Stimulated activated CD4-positive, alpha-beta T cell treated with anti-CD3 and anti-CD28 coated beads, Interleukin-12 subunit alpha, Interleukin-12 subunit beta, amount 100 ng/mL, for 24 hours (primary cell): ENCODE measurements at regions not wholly inside any gene's neighbourhood (a gene's known extent, or its start where the extent isn't known, plus 50 kb on each side); places are given as distances from the start of the nearest gene placed in this dataset.

Experiments
- DNase-seq, 2 experiments: peaks; one replicate each; pipeline ENCODE4 v3.0.0-alpha.2; 2020; ENCODE audit warnings: low read depth in 2 of 2

DNA sequence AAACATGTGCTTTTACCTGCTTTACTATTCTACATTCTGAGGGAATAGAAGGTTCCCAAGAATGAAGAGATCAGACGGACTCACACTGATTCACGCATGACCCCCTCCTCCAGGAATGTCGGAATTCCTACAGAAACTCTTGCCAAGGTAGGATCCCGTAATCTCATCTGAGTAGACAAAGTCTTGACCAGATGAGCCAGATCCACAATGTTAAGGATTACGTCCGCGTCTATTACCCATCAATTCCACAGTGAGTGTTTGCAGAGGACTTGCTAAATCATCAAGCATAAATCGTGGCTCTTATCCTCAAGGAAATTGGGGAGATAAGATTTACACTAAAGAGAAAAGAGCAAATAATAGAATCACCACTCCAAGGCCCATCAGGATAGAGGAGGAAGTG, 245.9 kb upstream of the FOXQ1 start:
- DNase-seq, result no peak

DNA sequence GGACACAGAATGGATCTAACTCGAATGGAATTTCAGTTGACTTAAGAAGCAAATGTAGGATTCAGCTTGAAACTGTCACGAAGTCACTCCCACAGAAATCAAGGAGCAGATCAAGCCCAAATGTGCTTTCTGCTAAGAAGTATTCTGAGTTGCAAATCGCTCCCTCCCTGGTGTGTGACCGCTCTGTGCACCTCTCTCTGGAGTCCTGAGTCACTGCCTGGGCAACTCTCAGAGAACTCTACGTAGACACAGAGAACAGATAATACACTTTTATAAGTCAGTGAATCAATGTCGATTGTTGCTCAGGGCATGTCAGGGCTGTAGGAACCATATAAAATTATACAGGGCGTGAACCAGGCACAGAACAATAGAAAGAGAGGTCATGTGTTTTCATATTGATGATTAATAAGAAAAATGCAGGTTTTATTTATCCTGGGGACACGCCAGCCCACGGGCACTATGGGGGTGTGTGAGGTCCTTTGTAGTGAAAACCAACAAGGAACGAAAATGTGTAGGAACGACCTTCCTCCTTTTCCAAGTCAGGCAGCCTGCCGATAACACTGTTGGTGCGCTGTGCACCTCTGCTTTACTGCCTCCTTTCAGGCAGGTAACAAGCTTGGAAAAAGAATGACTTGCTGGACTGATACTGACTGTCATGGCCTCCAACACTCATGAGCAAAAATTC, 248.1 kb upstream of the FOXQ1 start:
- DNase-seq, result no peak

DNA sequence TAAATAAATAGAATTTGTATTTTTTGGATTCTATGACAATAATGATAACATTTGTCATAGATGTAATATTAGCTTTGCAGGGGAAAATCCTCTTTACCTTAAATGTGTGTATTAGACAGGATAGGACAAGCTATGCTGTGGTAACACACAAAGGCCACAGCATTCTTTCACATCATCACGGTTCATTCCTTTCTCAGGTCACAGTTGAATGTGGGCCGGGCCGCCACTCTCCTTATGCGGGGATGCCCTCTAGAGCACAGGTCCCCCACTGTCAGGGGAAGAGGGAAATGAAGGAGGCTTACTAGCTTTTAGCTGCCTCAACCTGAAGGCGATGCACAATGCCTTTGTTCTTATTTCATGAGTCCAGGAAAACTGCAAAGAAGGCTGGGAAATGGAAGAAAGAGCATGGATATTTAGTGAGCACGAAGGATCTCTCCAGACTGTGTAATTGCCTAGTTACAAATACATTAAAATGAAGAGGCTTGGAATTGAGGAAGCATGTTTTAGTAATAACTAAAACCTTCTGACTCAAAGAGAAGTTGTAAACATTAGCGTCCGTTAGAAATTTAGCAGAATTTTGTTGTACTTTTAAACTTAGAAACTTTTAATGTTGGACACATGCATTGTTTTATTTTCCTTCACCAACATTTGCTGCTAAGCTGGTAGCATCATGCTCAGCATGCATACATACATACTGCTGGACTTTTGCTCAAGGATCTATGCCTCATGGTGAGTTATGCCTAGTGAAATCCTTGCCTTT, 248.9 kb upstream of the FOXQ1 start:
- no peak for DNase-seq

DNA sequence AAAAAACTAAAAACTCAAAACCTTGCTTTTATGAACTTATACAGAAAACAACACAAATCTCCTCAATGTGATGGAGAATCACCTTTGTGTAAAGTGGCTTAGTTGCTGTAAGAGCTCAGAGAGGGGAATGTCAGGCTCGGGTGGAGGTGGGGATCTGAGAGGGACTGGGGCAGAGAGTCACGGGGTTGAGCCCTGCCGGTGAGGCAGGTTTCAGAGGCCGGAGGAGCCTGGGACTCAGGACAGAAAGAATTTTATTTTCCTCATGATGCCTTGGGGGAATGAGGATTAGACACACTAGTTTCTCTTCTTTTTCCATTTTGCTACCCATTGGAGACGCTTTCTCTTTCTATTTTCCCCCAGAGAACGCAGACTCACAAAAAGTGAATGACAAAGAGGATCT, 252.3 kb upstream of the FOXQ1 start:
- DNase-seq, result no peak

DNA sequence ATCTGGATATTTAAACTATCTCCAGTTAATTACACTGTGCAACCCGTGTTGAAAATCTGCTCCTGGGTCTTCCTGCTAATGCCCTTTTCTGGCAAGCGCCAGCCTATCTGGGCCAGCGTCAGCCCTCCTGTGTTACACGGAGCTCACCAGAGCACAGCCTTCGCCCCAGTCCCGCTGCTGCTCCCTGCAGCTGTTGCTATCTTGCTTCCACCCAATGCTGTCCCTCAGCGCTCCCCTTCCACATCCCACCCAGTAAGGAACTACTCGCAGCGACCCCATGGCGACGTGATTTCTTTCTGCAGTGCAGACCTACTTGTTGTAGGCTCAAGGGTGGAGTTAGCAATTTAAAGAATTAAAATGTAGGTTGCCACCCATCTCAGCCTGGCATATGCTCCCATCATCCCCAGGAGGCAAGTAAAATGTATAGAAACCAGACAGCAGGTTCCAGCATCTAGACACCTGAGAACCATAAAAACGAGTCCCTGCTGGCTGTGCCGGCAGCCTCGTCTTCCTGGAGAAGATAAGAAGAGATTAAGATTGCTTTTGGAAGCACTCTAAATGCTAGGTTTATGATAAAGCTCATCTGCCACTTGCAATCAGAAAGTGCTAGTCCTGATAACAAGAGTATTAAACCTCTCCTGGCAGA, 254.3 kb upstream of the FOXQ1 start:
- DNase-seq, result no peak

DNA sequence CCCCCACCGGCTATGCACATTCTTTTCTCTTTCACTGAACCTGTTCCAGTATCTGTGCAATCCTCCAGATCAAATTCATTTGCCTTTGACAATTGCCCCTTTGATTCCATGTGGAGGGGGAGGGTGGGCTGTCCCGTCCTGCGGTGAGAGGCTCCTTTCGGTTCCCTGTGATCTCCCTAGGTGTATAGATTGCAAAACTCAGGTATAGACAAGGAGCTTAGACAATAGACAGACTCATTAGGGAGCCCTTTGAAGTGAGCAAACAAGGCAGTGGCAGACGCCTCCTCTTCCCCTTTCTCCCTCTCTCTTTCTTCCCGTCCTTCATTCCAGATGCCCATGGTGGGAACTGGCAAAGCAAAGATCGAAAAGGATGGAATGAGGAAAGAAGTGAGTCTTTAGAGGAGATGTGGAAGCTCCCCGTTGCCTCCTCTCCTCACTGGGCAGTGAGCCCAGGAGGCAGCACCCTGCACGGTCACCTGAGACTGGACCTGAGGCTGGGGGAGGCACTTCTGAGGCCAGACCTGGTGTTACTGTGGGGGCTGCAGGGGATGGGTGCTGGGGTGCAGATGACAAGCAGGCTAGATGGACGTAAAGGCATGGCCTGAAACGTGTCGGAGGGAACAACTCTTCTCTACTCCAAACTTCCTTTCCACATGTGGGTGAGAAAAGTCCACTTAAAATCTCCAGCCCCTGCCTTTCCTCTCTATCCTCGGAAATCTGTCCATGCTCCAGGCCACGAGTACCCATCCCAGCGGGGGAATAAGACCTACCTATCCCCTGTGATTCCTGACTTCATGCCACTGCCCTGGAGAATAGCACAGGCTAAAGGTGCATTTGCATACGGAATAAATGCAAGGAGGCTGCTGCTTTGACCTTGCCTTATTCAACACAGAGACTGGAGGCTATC, 256.6 kb upstream of the FOXQ1 start:
- DNase-seq, result no peak

DNA sequence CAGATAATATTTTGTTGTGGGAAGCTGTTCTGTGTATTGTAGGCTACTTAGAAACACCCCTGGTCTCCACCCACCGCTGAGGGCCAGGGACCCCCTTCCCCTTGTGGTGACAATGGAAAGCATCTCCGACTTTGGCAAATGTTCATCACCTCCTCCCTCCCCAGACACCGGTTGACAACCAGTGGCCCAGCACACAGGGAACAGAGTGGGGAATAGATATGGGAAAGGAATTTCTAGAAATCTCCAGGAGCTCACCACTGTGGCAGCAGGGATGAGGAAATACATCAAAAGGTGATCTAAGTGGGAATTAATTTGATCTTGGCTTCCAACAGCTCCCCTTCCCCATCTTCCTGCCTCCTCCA, 257.3 kb upstream of the FOXQ1 start:
- no peak for DNase-seq

DNA sequence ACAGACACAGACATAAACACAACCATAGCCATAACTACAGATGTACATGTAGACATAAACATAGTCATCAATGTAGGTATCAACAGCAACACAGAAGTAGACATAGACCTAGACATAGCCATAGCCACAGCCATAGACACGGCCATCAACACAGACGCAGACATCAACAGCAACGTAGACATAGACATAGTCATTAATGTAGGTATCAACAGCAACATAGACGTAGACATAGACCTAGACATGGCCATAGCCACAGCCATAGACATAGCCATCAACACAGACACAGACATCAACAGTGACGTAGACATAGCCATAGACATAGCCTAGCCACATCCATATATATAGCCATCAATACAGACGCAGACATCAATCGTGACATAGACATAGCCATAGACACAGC, 258.3 kb upstream of the FOXQ1 start:
- DNase-seq, result no peak

DNA sequence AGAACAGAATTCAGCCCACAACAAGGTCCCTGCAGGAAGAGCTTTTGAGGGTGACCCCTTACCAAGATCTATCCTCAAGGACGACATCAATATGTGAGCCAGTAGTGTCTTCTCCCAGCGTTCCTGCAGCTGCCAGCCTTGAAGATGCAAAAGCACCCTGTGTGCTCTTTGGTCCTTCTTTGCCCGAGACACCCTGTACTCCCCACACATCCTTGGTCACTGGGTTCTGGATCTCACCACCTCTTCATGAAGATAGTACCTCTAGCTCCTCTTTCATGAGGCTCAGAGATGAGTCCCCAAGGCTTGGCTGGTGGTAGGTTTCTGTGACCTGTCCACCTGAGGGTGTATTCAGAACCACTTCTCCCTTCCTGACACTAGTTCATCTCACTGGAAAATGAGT, 259.6 kb upstream of the FOXQ1 start:
- DNase-seq, result no peak

DNA sequence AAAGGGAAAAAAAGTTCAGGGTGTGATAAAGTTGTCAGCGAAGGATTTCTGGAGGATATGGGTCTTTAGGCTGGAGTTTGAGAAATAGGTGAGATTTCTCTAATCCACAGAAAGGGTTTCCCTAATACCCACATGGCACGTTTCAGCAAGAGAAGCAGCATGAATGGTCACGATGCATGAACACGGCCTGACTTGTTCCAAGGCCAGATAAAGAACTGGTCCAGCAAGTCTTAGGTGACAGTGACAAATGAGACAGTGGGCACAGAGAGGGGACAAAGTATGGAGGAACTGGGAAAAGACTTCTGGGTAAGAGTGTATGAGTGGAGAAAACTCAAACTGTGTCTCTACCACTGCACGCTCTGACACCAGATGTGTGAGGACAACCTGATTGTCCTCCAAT, 262.0 kb upstream of the FOXQ1 start:
- DNase-seq, result no peak

DNA sequence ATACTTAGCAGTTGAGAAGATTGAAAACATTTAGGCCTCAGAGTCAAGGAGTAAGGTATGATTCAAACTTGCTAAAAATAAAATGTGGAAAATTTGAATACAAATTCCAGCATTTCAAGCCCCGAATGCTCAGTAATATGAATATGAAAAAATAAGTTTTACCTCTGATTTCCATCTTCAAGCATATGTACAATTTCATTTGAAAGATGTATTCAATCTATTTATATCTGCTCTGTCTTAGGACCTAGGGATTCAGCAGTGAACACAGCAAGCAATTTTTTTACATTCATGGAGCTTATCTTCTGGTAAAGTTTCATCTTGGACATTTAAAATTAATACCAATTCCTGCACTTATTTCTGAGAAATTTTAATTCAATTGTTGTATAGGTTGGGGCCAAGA, 262.7 kb upstream of the FOXQ1 start:
- DNase-seq, result no peak

DNA sequence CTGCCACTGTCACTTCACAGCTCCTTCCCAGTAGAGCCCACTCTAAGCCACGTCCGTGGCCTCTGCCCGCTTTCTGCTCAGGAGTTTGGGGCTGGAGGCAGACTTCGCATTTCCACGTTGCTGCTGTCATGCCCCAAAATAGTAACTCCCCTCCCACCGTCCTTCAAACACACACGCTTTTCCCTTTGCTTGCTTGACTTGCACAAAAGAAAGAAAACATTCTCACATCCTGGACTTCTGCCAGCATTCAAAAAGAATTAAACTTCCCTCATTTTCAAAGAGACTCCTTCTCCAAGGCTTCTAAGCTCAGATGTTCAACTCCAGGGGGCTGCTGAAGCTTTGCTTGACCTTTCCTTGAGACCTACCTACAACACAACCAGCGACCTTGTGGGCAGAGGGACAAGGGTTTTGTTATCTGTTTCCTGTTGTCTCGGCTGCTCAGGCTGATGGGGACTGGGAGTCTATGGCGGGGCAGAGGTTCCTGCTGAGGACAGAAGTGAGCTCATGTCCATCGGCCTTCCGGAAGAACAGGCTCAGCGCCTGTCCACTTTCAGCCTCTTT, 263.8 kb upstream of the FOXQ1 start:
- no peak for DNase-seq

DNA sequence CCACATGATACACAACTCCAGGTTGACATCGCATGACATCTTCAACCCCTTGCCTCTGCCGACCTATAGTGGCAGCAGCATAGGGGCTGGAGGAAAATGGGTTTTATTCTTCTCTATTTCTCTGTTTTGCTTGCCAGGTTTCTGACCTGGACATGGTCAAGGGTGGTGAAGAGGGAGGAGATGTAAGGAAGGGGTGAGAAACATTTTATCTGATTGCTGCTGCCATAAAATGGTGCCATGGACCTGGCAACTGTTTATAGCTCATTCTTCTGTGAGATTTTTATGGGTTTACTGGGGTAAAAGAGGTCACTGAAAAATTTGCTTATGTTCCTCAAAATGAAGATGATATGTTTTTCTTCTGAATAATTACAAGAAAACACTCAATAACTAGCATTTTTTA, 266.7 kb upstream of the FOXQ1 start:
- DNase-seq, result no peak

DNA sequence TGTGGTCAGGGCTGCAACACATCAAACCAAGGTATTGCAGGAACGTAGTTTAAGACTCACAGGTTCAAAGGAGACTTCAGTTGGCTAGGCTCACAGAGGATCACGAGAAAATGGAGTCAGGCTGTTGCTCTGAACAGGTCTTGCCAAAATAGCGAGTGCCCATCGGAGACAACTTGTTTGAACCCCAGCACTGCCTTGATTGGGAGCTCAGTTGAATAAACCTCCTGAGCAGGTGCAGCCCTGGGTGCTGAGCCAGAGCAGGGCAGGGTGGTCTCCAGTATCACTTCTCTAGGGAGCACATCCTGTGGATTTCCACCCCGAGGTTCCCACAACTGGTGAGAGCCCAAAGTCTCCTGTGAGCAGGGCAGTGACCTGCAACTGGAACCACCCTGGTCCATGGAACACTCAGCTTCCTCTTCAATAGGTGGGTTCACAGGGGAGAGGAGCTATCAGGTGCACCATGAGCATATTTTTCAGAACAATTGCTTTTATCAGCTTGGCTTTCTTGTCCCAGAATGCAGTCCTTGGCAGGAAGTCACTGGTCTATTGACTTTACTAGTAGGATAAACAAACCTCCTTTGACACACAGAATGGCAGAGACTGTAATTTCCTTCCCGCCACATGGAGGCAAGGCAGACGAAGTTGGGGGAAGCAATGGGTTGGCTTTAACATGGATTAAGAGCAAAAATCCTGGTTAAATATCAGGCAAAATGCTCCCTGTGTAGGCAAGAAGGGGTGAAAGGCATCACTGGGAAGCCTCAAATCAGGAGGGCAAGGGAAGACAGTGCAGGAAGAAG, 267.7 kb upstream of the FOXQ1 start:
- DNase-seq, result no peak

DNA sequence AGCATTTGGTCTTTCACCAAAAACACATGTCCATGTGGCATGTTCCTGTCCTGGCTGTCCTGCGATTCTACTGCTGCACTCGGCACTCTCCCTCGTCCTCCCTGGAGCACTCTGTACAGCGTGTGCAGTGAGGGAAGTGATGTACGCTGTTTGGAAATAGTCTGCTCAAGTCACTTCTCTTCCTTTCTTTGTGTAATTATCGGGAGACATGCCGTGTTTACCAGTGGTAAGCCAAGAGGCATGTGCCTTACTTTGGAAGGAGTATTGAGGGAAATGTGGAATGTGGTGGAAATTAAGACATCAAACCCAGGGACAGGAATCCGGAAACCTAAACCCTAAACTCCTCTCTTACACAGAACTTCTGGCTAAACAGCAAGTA, 268.5 kb upstream of the FOXQ1 start:
- no peak for DNase-seq

DNA sequence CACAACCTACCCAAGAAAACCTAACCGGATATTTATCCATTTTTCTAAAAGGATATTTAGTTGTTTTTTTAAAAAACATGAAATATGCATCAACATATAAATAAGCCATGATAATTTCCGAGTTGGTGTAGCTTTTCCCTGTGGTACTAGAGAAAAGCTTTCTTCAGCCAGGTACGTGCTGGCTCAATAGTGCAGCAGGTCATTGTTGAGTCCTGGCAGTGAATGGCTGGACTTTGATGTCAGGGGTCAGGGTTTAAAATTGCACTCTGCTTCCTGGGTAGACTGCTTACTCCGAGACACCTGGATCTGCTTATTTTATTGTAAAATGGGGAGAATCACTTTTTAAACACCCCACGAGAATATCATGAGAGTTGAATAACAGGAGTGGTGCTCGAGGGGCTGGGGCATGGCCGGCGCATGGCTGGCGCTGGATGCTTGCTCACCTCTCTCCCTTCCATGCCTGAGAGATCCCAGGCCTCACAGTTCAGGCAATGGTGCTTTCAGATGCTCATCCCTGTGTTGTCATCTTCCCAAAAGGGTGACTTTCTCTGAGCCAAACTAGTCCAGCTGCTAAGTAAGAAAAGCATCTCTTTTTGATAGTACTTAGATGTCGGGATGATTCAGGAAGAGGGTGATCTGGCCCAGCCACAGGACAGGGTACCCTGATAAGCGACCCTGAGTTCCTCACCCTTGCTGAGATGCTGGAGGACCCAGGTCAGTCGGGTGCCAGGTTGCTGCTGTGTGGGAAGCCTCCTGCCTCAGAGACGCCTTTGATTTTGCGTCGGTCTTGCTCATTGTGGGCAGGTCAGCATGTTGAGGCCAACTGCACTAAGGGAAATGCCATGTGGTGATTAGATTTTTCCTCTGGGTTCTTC, 269.1 kb upstream of the FOXQ1 start:
- no peak for DNase-seq

DNA sequence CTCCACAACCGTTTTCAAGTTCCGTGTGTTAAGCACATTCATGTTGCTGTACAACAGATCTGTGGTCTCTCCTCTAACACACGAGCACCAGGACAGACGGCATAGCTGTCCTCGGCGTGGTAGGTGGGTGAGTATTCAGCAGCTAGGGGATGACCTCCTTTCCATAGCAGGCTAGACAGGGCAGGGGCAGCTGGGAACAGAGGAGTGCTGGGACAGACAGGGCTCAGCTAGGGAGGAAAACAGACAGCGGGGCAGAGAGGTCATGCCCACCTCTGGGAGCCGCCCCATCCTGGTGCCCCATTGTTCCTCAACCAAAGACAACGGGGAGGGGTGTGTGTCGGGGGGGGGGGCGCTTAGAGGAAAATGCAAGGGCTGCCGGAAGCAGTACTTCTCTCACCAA, 271.5 kb upstream of the FOXQ1 start:
- DNase-seq, result no peak

DNA sequence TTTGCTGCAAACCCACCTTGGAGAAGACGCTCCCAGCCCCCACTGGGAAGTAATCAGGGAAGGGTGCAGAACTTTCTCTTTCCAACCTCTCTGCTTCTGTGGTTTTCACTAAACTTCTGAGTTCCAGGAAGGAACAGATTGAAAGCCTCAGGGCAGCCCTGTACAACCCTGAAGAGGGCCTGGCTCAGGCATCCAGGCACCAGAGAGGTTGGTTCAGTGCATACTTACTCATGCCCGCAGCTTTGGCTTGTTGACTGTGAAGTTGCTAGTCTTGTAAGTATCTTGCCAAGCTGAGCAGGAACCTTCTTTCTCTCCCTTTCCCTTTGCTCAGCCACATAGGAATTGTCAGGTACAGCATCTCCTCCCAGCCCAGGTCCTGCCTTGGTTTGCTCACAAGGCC, 272.2 kb upstream of the FOXQ1 start:
- no peak for DNase-seq

DNA sequence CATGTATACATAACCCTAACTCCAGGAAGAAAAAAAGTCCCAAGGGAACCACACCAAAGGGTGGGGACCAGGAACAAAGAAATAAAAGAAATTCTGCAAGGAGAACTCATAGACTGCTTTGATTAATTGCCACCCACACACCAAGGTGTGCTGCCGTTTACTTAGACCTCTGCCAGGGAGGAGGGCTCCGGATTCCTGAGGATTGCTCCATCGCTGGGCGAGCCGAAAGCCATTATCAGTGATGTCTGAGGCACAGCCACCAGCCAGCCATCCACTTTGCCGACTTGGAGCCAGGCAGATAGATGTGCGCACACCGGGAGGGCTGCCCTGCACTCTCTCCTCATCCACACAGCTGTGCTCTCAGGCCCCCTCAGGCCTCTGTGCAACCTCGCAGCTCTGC, 272.7 kb upstream of the FOXQ1 start:
- DNase-seq, result no peak
